ENCODE measurements at regions not wholly inside any gene's neighbourhood (a gene's known extent, or its start where the extent isn't known, plus 50 kb on each side); places are given as distances from the start of the nearest gene placed in this dataset.

GRCh38 chr3:139291276-139292051 lies 52.4 kb upstream of the MRPS22 start:
- TF ChIP-seq CTCF (IDR thresholded peaks at IDR 0.05; ENCODE audit: low read length) (no peak), EZH2 (IDR thresholded peaks at IDR 0.05; ENCODE audit: borderline replicate concordance, low read length) (no peak)
